ENCODE measurements at regions not wholly inside any gene's neighbourhood (a gene's known extent, or its start where the extent isn't known, plus 50 kb on each side); places are given as distances from the start of the nearest gene placed in this dataset.

DNA sequence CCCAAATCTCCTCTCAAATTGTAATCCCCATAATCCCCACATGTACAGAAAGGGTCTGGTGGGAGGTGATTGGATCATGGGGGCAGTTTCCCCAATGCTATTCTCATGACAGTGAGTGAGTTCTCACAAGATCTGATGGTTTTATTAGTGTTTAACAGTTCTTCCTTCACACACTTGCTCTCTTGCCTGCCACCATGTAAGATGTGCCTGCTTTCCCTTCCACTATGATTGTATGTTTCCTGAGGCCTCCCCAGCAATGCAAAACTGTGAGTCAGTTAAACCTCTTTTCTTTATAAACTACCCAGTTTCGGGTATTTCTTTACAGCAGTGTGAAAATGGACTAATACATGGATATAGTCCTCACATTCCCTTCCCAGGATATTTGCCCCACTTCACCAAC, 126.7 kb upstream of the SPATA12 start:
- H3K27ac ChIP-seq: no peak overlapping the region
- TF ChIP-seq, protein P1, sequence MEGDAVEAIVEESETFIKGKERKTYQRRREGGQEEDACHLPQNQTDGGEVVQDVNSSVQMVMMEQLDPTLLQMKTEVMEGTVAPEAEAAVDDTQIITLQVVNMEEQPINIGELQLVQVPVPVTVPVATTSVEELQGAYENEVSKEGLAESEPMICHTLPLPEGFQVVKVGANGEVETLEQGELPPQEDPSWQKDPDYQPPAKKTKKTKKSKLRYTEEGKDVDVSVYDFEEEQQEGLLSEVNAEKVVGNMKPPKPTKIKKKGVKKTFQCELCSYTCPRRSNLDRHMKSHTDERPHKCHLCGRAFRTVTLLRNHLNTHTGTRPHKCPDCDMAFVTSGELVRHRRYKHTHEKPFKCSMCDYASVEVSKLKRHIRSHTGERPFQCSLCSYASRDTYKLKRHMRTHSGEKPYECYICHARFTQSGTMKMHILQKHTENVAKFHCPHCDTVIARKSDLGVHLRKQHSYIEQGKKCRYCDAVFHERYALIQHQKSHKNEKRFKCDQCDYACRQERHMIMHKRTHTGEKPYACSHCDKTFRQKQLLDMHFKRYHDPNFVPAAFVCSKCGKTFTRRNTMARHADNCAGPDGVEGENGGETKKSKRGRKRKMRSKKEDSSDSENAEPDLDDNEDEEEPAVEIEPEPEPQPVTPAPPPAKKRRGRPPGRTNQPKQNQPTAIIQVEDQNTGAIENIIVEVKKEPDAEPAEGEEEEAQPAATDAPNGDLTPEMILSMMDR (IDR thresholded peaks at IDR 0.05): no peak

GRCh38 chr3:56932866-56933265, 127.6 kb upstream of the SPATA12 start:
- TF ChIP-seq, protein P1 (IDR thresholded peaks at IDR 0.05): no peak
- TF ChIP-seq ZFX (IDR thresholded peaks at IDR 0.05; ENCODE audit: borderline replicate concordance): no peak
- H3K27ac ChIP-seq: no peak overlapping the region

- TF ChIP-seq, protein P1 (IDR thresholded peaks at IDR 0.05): no peak
- TF ChIP-seq ZFX (IDR thresholded peaks at IDR 0.05; ENCODE audit: borderline replicate concordance): no peak
- no peak overlapping the region for H3K27ac ChIP-seq
Measured at GRCh38 chr3:56931836-56932235, 128.6 kb upstream of the SPATA12 start.

GRCh38 chr3:56930706-56931105, 129.0 kb upstream of the ARHGEF3 start:
- H3K27ac ChIP-seq: no peak overlapping the region
- TF ChIP-seq, protein P1 (IDR thresholded peaks at IDR 0.05): no peak
- no peak for TF ChIP-seq ZFX (IDR thresholded peaks at IDR 0.05; ENCODE audit: borderline replicate concordance)

GRCh38 chr3:56929809-56930615, 128.3 kb upstream of the ARHGEF3 start:
- H3K27ac ChIP-seq: no peak overlapping the region

DNA sequence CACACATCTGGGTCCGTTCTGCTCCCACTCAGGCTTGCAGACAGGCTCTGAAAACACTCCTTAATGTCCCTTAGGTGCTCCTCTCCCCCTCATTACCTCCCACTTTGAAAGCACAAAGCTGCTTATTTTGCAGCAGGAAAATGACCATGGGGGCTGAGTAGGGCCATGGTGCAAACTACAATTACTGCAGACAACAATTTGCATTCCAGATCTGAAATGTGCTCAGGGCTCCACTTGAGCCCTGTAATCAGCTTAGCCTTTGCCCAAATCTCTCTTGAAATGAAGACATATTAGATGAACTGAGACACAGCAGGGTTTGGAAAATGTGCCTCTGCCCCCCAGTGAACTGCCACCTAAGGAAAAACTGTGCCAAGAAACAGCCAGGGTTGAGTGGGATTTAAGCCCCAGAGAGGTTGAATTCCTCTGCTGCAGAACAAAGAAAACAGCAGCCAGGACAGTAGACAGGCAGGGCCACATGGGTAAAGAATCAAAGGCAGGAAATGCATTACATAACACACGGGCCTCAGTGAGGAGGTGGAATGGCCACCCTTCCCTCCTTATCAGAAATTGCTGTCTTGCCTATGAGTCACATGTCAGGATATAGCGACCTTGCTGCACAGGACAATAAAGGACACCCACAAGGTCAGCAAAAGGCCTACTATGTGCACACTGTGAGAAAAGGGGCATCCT, 126.8 kb upstream of the ARHGEF3 start:
- TF ChIP-seq ZFX (IDR thresholded peaks at IDR 0.05; ENCODE audit: borderline replicate concordance): no peak
- TF ChIP-seq, protein P1 (IDR thresholded peaks at IDR 0.05): no peak
- no peak overlapping the region for H3K27ac ChIP-seq

More at GRCh38 chr3:56929809-56930615, 128.3 kb upstream of the ARHGEF3 start:
- no peak for TF ChIP-seq ZFX (IDR thresholded peaks at IDR 0.05; ENCODE audit: borderline replicate concordance)
- TF ChIP-seq, protein P1 (IDR thresholded peaks at IDR 0.05): no peak

- TF ChIP-seq ZFX (IDR thresholded peaks at IDR 0.05; ENCODE audit: borderline replicate concordance): no peak
- TF ChIP-seq, protein P1 (IDR thresholded peaks at IDR 0.05): no peak
- H3K27ac ChIP-seq: no peak overlapping the region
Measured at GRCh38 chr3:56927855-56928254, 126.1 kb upstream of the ARHGEF3 start.

Data from 22Rv1 (cell line).